Fibroblast of the conjunctiva (primary cell): ENCODE measurements at regions not wholly inside any gene's neighbourhood (a gene's known extent, or its start where the extent isn't known, plus 50 kb on each side); places are given as distances from the start of the nearest gene placed in this dataset.

Experiments used
- DNase-seq: peaks from one replicate; pipeline ENCODE4 v3.0.0-alpha.2; 2010; ENCODE audit warnings: low read depth

- no peak for DNase-seq
These were observed 50.7 kb upstream of the ADRA1D start for GRCh38 chr20:4299773-4300172.

GRCh38 chr20:4299216-4299615 is 50.1 kb upstream of the ADRA1D start:
- no peak for DNase-seq
